Suppressor macrophage treated with lipopolysaccharide for 4 hours (primary cell): ENCODE measurements at regions not wholly inside any gene's neighbourhood (a gene's known extent, or its start where the extent isn't known, plus 50 kb on each side); places are given as distances from the start of the nearest gene placed in this dataset.
"Not testable (repeated sequence)": the region's sequence is repeated elsewhere in the genome, so short reads cannot be mapped to it uniquely, and the experiment has no call there.

Source experiments
- DNase-seq: peaks from one replicate; pipeline ENCODE4 v3.0.0-alpha.2; 2020

GRCh38 chr1:60637651-60638050 lies 444.7 kb upstream of the NFIA start:
- DNase-seq, result no peak

DNA sequence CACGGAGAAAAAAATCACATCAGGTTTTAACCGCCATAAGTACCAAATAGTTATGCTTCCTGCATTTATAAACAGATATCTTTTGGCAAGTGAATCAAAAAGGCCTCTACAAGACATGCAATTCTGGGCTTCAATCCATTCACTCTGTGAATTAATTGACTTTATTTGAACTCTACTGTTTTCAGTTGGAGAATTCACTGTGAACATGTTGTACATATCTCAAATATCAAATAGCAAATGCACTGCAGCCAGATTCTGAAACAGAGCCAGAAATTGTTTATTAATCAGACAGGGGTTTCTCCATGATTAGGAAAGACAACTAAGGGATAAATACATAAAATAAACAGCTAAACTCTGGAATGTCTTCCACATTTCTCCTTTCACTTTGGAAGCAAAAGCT lies 445.4 kb upstream of the NFIA start:
- no peak for DNase-seq

GRCh38 chr1:60634106-60634505 lies 448.3 kb upstream of the NFIA start:
- no peak for DNase-seq

DNA sequence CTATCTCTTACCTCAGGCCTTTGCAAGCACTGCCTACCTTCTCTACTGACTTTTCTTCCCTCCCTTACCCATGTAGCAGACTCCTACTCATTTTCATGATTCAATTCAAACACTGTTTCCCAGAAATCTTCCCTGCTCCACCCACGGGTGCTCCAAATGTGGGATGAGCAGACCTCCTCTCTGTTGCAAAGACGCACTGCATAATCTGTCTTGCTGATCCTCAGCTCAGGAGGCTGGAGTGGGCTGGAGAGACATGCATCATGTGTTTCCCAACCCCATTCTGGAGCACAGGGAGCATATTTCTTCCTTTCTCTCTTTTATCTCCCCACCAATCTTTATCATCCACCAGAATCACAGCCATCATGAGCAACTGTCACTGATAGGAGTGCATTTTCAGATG lies 459.9 kb upstream of the NFIA start:
- no peak for DNase-seq

GRCh38 chr1:60621368-60621851 lies 461.0 kb upstream of the NFIA start:
- DNase-seq, result peak; percentile 2

DNA sequence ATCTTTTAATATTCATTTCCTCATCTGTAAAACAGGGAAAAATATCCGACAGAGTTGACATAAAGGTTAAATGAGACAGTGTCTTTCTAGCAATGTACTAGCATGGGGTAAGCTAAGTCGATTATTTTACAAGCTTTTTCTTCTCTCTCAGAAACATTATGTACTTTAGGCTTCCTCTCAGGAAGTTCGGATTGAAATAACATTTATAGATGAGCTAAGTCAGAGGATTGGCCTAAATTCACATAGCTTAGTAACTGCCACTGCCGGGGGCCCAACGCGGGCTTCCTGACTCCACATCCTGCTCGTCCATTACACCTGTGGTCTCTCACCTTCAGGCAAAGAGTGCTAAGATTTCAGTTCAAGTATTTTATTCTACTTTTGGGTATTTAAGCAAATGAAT lies 462.3 kb upstream of the NFIA start:
- no peak for DNase-seq

- DNase-seq, result no peak
Measured at GRCh38 chr1:60619581-60619980, 462.8 kb upstream of the NFIA start.

DNA sequence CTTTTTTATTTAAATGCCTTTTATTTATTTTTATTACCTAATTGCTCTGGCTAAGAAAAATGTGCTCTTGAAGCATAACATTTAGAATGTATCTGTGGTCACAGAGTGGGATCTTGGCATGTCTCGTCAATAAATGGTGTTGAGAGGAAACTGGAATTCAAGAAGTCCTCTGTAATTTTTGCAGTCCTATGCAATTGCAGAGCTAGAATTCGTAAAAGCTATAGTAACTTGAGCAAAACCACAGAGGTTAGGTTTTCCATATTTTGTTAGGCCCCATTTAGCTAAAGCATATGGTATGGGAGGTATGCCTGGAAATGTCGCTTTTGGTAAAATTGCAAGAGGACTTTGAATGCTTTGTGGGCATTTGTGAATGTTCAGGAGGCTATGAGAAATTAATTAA lies 466.7 kb upstream of the NFIA start:
- DNase-seq, result no peak

DNA sequence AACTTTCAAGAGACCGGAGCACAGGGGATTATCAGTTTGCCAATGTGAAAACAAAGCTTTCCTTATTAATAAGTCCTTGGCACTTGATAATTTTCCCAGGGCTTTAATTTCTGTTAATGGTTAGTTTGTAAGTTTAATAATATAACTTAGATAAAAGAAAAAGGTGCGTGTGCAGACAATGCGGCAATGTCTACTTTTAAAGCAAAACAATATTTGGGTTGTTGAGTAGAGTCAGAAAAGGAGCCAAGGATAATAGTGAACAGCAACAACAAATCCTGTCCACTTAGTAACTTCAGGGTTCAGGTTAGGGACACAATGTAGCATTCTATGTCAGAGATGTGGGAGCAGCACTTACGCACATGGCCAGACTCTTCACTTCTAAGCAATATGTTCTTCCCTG lies 469.6 kb upstream of the NFIA start:
- no peak for DNase-seq

- DNase-seq, result not testable (repeated sequence)
Measured at GRCh38 chr1:60606921-60607320, 475.4 kb upstream of the NFIA start.

DNA sequence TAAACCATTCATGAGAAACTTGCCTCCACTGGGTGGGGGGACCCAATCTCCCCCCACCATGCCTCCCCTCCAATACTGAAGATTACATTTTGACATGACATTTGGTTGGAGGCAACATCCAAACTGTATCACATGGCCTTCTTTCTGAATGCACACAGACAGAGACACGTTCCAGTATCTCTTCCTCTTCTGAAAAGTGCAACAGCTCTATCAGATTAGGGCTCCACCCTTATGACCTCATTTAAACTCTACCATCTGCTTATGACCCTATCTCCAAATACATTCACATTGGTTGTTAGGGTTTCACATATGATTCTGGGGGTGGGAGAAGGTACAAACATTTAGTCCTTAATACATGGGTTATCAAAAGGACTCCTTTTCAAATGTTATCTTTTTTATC lies 481.8 kb upstream of the NFIA start:
- peak; percentile 5 for DNase-seq

GRCh38 chr1:60599574-60599973 lies 482.8 kb upstream of the NFIA start:
- no peak for DNase-seq

DNA sequence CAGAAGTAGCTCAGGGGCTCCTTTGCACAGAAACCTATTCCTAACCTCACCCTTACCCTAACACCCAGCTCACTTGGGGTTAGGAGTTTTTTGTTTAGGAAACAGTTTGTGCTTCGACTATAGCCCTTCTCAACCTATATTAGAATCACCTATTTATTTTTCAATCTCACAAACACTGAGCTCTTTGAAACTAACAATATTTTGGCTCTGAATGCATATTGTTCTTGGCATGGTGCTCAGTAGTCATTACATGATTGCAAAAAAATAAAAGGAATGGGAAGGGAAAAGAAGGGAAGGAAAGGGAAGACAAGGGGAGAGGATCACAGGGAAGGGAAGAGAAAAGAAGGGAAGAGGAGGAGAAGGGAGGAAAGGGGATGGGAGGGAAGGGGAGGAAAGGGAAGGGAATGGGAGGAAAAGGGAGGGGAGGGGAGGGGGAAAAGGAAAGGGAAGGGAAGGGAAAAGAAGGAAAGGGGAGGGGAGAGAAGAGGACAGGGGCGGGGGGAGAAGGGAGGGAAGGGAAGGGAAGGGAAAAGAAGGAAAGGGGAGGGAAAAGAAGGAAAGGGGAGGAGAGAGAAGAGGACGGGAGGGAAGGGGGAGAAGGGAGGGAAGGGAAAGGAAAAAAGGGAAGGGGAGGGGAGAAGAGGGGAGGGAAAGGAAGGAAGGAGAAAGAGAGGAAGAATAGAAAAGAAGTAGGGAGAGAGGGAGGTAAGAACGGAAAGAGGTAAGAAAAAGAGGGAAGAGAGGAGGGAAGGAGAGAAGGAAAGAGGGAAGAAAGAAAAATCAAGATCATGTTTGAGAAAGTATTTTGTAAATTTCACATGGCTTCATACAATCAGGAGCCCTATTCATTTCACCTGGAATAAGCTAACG lies 484.1 kb upstream of the NFIA start:
- DNase-seq, result no peak

DNA sequence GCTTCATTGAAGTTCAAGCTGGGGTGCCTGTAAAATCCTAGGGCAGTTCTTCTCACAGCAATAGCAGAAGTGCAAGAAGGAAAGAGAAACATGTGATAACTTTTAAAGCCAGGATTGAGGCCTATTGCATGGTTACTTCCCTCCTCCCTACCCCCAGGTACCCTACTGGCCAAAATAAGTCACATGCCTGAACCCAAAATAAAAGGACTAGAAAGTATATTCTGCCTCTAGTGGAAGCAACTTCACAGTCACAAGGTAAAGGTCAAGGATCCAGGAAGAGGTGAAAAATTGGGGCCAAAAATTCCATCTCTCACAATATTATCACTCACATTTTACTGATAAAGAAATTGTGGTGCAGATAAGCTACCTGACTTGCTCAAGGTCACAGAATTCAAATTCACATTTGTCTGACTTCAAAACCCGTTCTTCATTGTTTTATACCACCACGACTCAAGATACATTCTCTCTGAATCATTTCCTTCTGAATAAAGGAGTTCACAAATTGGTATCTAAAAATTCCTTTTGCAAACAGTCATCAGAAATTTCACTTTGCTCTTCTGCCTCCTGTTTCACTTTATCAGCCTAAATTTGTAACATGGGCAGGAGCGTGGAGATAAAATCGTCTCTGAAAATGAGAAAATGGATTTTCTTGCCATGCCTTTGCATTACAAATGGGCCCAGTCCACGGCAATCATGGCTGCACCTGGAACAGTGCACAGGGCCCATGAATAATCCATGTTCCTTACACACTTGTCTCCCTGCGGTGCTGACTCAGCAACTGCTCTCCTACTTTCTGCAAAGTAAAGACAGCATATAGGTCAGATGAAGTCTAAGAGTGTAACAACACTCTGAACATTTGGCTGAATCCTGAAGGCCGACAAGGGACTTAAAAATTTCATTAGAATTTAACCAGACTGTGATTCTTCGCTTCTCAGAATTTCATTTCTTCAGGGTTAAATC lies 485.3 kb upstream of the NFIA start:
- DNase-seq, result no peak

DNA sequence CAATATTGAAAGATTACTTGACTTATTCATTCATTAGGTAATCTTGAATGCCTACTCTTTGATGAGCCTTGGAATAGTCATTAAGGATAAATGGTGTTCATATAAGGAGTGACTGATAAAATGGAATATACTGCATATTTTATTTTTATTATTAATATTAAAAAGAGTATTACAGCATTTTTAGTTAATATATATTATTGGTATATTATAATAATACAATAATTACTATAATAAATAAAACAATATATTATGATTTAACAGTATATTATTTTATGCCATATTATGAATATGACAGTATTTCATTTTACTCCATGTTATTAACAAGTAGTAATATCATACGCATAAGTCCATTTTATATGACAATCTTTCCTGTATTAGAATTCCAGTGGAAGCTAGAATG lies 490.8 kb upstream of the NFIA start:
- DNase-seq, result no peak

GRCh38 chr1:60589916-60590315 lies 492.4 kb upstream of the NFIA start:
- DNase-seq, result no peak

- DNase-seq, result no peak
Measured at GRCh38 chr1:60589046-60589748, 493.2 kb upstream of the NFIA start.

GRCh38 chr1:60584371-60584770 lies 498.0 kb upstream of the NFIA start:
- DNase-seq, result no peak

- DNase-seq, result no peak
Measured at GRCh38 chr1:60583696-60584095, 498.7 kb upstream of the NFIA start.

GRCh38 chr1:60581455-60582220 lies 500.7 kb upstream of the NFIA start:
- no peak for DNase-seq

DNA sequence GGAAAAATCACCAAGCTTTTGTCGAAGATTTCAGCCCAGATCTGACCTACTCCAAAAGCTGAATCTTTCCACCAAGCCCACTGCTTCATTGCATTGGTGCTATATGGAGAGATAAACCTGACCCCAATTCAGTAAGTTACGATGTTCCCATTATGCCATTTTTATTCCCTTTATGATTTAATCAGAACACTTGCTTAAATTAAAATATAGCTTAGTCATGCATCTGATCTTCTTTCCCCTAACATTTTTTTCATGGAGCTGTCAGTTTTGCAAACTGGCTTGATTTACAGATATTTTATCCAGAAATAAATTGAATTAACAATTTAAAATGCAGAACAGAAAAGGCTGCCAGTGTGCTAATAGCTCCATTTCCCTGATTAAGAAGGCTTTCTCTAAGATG lies 503.5 kb upstream of the C1orf87 start:
- DNase-seq, result no peak

- peak; percentile 25 for DNase-seq
Measured at GRCh38 chr1:60575326-60575977, 501.9 kb upstream of the C1orf87 start.
